K562 (cell line): ENCODE measurements at regions not wholly inside any gene's neighbourhood (a gene's known extent, or its start where the extent isn't known, plus 50 kb on each side); places are given as distances from the start of the nearest gene placed in this dataset.

Source experiments
- ATAC-seq: fragments of 200-7000 bp; cut with Tn5 transposase; 3 replicates; pipeline ENCODE4 v1.9.1; 2020; ENCODE audit warnings: moderate library complexity
- BruUV-seq: library from RNA; stranded (reverse); fragments of 400-500 nt; replicated peaks from 2 replicates; lab custom pipeline; 2021; lab: Mats Ljungman, UMichigan
- CTCF ChIA-PET: fragments of 300-600 bp; formaldehyde crosslinking; extraction: SDS; loops from one replicate; lab custom pipeline; 2021; ENCODE audit warnings: low intra/inter-chr PET ratio; lab: Yijun Ruan, JAX
- POLR2A ChIA-PET: fragments of 300-600, 350-650 bp; sonication (Branson Sonifier 250); formaldehyde crosslinking; extraction: SDS; loops from one replicate; lab custom pipeline; 2021; ENCODE audit warnings: antibody characterized with exemption, inconsistent platforms; lab: Yijun Ruan, JAX
- DNase-seq, 4 experiments: peaks; one replicate each; pipeline versions ENCODE4 v3.0.0 to v3.0.0-alpha.2; 2011 to 2018; ENCODE audit warnings: low spot score in 3 of 4, mixed read lengths in 3 of 4; ENCODE audit errors: extremely low read depth in 1 of 4
- FAIRE-seq: peaks from 2 replicates; lab custom pipeline; 2011; peaks lifted over from hg19 to GRCh38; lab: Jason Lieb, UNC
- H2AFZ ChIP-seq: 2 replicates; pipeline ENCODE4 v1.6.0; 2011; ENCODE audit warnings: low read depth, low read length, control low read depth, inconsistent platforms
- H3K27ac ChIP-seq: fragments of 200-600 bp; 3 replicates; pipeline ENCODE4 v1.8.0; 2011; ENCODE audit warnings: low read depth, mild to moderate bottlenecking, control low read depth, inconsistent platforms, low read length, moderate library complexity, mixed read lengths; ENCODE audit errors: extremely low read depth
- H3K27me3 ChIP-seq, 2 experiments: fragments of 300-600 bp in 1 of 2; 2 replicates in 1 of 2; 3 replicates in 1 of 2; pipeline versions ENCODE4 v1.6.0 to v1.8.0; 2011; ENCODE audit warnings: inconsistent platforms in 2 of 2, low read length in 2 of 2, mild to moderate bottlenecking in 1 of 2, mixed read lengths in 1 of 2, moderate library complexity in 1 of 2; ENCODE audit not compliant: control insufficient read depth in 2 of 2, insufficient read depth in 2 of 2
- H3K36me3 ChIP-seq: fragments of 300-600 bp; 3 replicates; pipeline ENCODE4 v1.8.0; 2011; ENCODE audit warnings: mild to moderate bottlenecking, low read length, inconsistent platforms; ENCODE audit not compliant: control insufficient read depth, insufficient read depth
- H3K4me1 ChIP-seq, 2 experiments: fragments of 200-600 bp in 1 of 2; replicated peaks in 1 of 2; 2 replicates in 1 of 2; 3 replicates in 1 of 2; pipeline versions ENCODE4 v1.5.1 to v1.8.0; 2011; ENCODE audit warnings: inconsistent platforms in 2 of 2, low read length in 2 of 2, mild to moderate bottlenecking in 1 of 2, mixed read lengths in 1 of 2, moderate library complexity in 1 of 2; ENCODE audit not compliant: control insufficient read depth in 2 of 2, insufficient read depth in 2 of 2
- H3K4me2 ChIP-seq: 2 replicates; pipeline ENCODE4 v1.6.1; 2011; ENCODE audit warnings: low read length, control low read depth, inconsistent platforms, mixed read lengths; ENCODE audit not compliant: insufficient read depth
- H3K4me3 ChIP-seq: fragments of 200-600 bp; sonication (generic), shearing (Covaris generic); 2 replicates; pipeline ENCODE4 v1.5.1; 2016; ENCODE audit warnings: control low read depth, inconsistent platforms
- H3K79me2 ChIP-seq: fragments of 200-600 bp; 3 replicates; pipeline ENCODE4 v1.8.0; 2011; ENCODE audit warnings: low read length, inconsistent platforms; ENCODE audit not compliant: control insufficient read depth, insufficient read depth
- H3K9ac ChIP-seq, 2 experiments: 2 replicates each; pipeline versions ENCODE4 v1.6.0 to v1.6.1; 2011; ENCODE audit warnings: low read depth in 2 of 2, low read length in 2 of 2, control low read depth in 1 of 2, inconsistent platforms in 1 of 2, mild to moderate bottlenecking in 1 of 2, mixed read lengths in 1 of 2; ENCODE audit not compliant: insufficient read depth in 1 of 2
- H3K9me1 ChIP-seq: one replicate; pipeline ENCODE4 v1.6.0; 2011; ENCODE audit warnings: inconsistent platforms, mild to moderate bottlenecking, low read length, moderate library complexity; ENCODE audit not compliant: control insufficient read depth, insufficient read depth
- H3K9me3 ChIP-seq: replicated peaks from 2 replicates; pipeline ENCODE4 v1.5.1; 2011; ENCODE audit warnings: low read depth, low read length, inconsistent platforms; ENCODE audit not compliant: control insufficient read depth, insufficient read depth
- H4K20me1 ChIP-seq: replicated peaks from 2 replicates; pipeline ENCODE4 v1.6.1; 2011; ENCODE audit warnings: low read length, inconsistent platforms, mixed read lengths; ENCODE audit not compliant: control insufficient read depth, insufficient read depth
- ARNT ChIP-seq, 2 experiments: fragments of 450-650 bp; IDR thresholded peaks; 2 replicates each; pipeline ENCODE4 v1.6.1; 2016; ENCODE audit warnings: mild to moderate bottlenecking in 1 of 2
- KLF16 ChIP-seq: IDR thresholded peaks from 2 replicates; pipeline ENCODE4 v1.6.1; 2016; ENCODE audit warnings: antibody characterized with exemption
- MAFG ChIP-seq: fragments of 450-650 bp; conservative IDR thresholded peaks from 2 replicates; pipeline ENCODE4 v1.6.1; 2016; ENCODE audit warnings: missing genetic modification characterization, missing compliant biosample characterization
- RBM22 ChIP-seq: fragments of 200-400 bp; formaldehyde crosslinking; IDR thresholded peaks from 2 replicates; pipeline ENCODE4 v1.6.1; 2018; ENCODE audit warnings: low read length, low read depth; ENCODE audit not compliant: poor library complexity, severe bottlenecking
- RFX1 ChIP-seq: fragments of 450-650 bp; IDR thresholded peaks from 2 replicates; pipeline ENCODE4 v1.6.1; 2016; ENCODE audit warnings: mild to moderate bottlenecking, moderate library complexity
- SRSF9 ChIP-seq: fragments of 200-400 bp; formaldehyde crosslinking; IDR thresholded peaks from 2 replicates; pipeline ENCODE4 v1.6.1; 2017; ENCODE audit warnings: low read depth, low read length, borderline replicate concordance
- STAT5A ChIP-seq: IDR thresholded peaks from 2 replicates; pipeline ENCODE4 v1.6.1; 2012; ENCODE audit warnings: low read length, inconsistent platforms, borderline replicate concordance
- THRAP3 ChIP-seq: fragments of 450-650 bp; IDR thresholded peaks from 2 replicates; pipeline ENCODE4 v1.6.1; 2016; ENCODE audit warnings: mild to moderate bottlenecking, inconsistent platforms, borderline replicate concordance
- TRIM24 ChIP-seq, 2 experiments: fragments of 450-650 bp; IDR thresholded peaks; 2 replicates each; pipeline ENCODE4 v1.6.1; 2016
- ZNF134 ChIP-seq: fragments of 250-450 bp; sonication (Bioruptor Pico); conservative IDR thresholded peaks from 2 replicates; pipeline ENCODE4 v1.4.0; 2020
- ZNF165 ChIP-seq: fragments of 250-450 bp; sonication (Bioruptor Pico); IDR thresholded peaks from 2 replicates; pipeline ENCODE4 v1.4.0; 2020; ENCODE audit warnings: borderline replicate concordance
- ZNF316 ChIP-seq: fragments of 450-650 bp; IDR thresholded peaks from 2 replicates; pipeline ENCODE4 v1.6.1; 2016
- ZNF384 ChIP-seq: IDR thresholded peaks from 2 replicates; pipeline ENCODE4 v1.6.1; 2012; ENCODE audit warnings: low read depth, low read length, improper control_type of control experiment
- WGBS: fragments of 100-300 bp; shearing (Covaris generic); methylation state at CpG from one replicate; pipeline ENCODE4 v1.1.6; 2016; ENCODE audit warnings: low coverage, mixed read lengths; ENCODE audit not compliant: insufficient coverage; ENCODE audit errors: missing lambda C conversion rate; 5-methylcytosine and 5-hydroxymethylcytosine counted together
- in situ Hi-C: fragments of 300-500 bp; cut with MboI; formaldehyde crosslinking; loops from 4 replicates; pipeline ENCODE4 v1.15.0; 2018; ENCODE audit warnings: inconsistent platforms, mixed read lengths
- intact Hi-C: fragments of 100-400 bp; cut with micrococcal nuclease; formaldehyde crosslinking; loops from 2 replicates; pipeline ENCODE4 v1.14.2; 2022
- TF ChIP-seq, protein P1 (sequence below): sonication (generic); formaldehyde crosslinking; IDR thresholded peaks from 2 replicates; pipeline ENCODE4 v1.9.0; 2022; ENCODE audit warnings: mild to moderate bottlenecking, missing genetic modification reagents
- TF ChIP-seq, protein P2 (sequence below): sonication (generic); formaldehyde crosslinking; IDR thresholded peaks from 2 replicates; pipeline ENCODE4 v1.8.0; 2022; ENCODE audit warnings: mild to moderate bottlenecking, missing genetic modification reagents
- TF ChIP-seq, protein P3 (sequence below), 2 experiments: fragments of 450-650 bp in 1 of 2; sonication (generic) in 1 of 2; formaldehyde crosslinking; conservative IDR thresholded peaks; 2 replicates each; pipeline versions ENCODE4 v1.4.0 to v1.8.1; 2020 to 2022; ENCODE audit warnings: mild to moderate bottlenecking in 1 of 2, missing genetic modification reagents in 1 of 2

DNA sequence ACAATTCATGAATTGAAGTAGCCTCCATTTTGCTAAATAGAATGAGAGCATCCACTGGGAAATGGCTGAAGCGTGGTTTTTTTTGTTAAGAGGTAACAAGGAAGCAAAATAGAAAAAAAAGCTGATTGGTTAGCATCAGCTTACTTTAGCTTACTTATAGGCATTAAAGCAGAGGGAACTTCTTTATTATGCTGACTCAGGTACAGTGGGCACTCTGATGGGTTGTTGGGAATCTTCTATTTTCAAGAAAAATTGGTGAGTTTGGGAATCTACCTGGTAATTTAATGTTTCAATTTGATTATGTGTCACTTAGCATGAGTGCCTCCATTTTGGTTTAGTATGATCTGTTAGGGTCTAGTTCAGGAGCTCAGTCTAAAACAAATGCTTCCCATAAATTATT lies 289.6 kb downstream of the ANXA1 start:
- intact Hi-C loops (no loop called here), in situ Hi-C loops (no loop called here)
- H3K79me2 ChIP-seq, result no peaks in the 10 kb centered on the region
- no peaks in the 10 kb centered on the region for H3K27me3 ChIP-seq
- H3K9ac ChIP-seq, result no peak overlapping the region
- WGBS, result 40% methylated on average over 1 of the region's 1 CpG
- H2AFZ ChIP-seq, result no peak overlapping the region
- H3K9me1 ChIP-seq, result no peaks in the 10 kb centered on the region
- POLR2A ChIA-PET, result no interaction called here
- no peak overlapping the region for H3K27ac ChIP-seq
- no peak overlapping the region for H3K4me3 ChIP-seq
- FAIRE-seq (no peak), DNase-seq (no peak), ATAC-seq (no peak)
- BruUV-seq, result no TSS peak
- H3K4me2 ChIP-seq, result no peak overlapping the region
- H4K20me1 ChIP-seq, result no peaks in the 10 kb centered on the region
- H3K9me3 ChIP-seq, result no peaks in the 10 kb centered on the region
- CTCF ChIA-PET, result no interaction called here
- no peaks in the 10 kb centered on the region for H3K4me1 ChIP-seq
- H3K36me3 ChIP-seq, result no peaks in the 10 kb centered on the region
- TF ChIP-seq, protein P1, sequence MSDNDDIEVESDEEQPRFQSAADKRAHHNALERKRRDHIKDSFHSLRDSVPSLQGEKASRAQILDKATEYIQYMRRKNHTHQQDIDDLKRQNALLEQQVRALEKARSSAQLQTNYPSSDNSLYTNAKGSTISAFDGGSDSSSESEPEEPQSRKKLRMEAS (CRISPR knock-in tag), result no peak
- TF ChIP-seq RFX1 (no peak), RBM22 (no peak), KLF16 (no peak), ZNF134 (CRISPR knock-in tag) (no peak), MAFG (tag) (0 out of 2 replicates have a peak, but pooled peaks have one; percentile 17), ARNT (IDR thresholded peaks at IDR 0.05) (no peak), ZNF384 (no peak), STAT5A (no peak), SRSF9 (no peak), TRIM24 (IDR thresholded peaks at IDR 0.05) (no peak), ZNF316 (peak; percentile 34; the same call in 1 of the 2 replicates), THRAP3 (no peak), ZNF165 (CRISPR knock-in tag) (no peak)
- TF ChIP-seq, protein P2, sequence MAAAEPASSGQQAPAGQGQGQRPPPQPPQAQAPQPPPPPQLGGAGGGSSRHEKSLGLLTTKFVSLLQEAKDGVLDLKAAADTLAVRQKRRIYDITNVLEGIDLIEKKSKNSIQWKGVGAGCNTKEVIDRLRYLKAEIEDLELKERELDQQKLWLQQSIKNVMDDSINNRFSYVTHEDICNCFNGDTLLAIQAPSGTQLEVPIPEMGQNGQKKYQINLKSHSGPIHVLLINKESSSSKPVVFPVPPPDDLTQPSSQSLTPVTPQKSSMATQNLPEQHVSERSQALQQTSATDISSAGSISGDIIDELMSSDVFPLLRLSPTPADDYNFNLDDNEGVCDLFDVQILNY (CRISPR knock-in tag), result no peak
- TF ChIP-seq, protein P3, sequence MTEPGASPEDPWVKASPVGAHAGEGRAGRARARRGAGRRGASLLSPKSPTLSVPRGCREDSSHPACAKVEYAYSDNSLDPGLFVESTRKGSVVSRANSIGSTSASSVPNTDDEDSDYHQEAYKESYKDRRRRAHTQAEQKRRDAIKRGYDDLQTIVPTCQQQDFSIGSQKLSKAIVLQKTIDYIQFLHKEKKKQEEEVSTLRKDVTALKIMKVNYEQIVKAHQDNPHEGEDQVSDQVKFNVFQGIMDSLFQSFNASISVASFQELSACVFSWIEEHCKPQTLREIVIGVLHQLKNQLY (CRISPR knock-in tag; conservative IDR thresholded peaks at IDR 0.05), result no peak
